Transverse colon (tissue), 4 donors: ENCODE measurements at regions not wholly inside any gene's neighbourhood (a gene's known extent, or its start where the extent isn't known, plus 50 kb on each side); places are given as distances from the start of the nearest gene placed in this dataset.

Source experiments
- DNase-seq: peaks from one replicate; pipeline ENCODE4 v3.0.0-alpha.2; 2019
- H3K27ac ChIP-seq, 4 donors: fragments of 200-600 bp; sonication (generic); 2 replicates each; pipeline ENCODE4 v1.5.1; 2016 to 2018; ENCODE audit warnings: inconsistent platforms in 4 of 4
- H3K27me3 ChIP-seq: fragments of 200-600 bp; sonication (generic); 2 replicates; pipeline ENCODE4 v1.5.1; 2017; ENCODE audit warnings: inconsistent platforms
- H3K36me3 ChIP-seq, 4 donors: fragments of 200-600 bp; sonication (generic); 2 replicates each; pipeline ENCODE4 v1.5.1; 2017 to 2019; ENCODE audit warnings: inconsistent platforms in 4 of 4
- H3K4me1 ChIP-seq, 4 donors: fragments of 200-600 bp; sonication (generic); 2 replicates each; pipeline ENCODE4 v1.5.1; 2017 to 2020; ENCODE audit warnings: inconsistent platforms in 4 of 4
- H3K4me3 ChIP-seq, 4 donors: fragments of 200-600 bp; sonication (generic); 1 replicate in 1 of 4; 2 replicates in 3 of 4; pipeline versions ENCODE4 v1.5.1 to v1.6.1; 2017 to 2019; ENCODE audit warnings: inconsistent platforms in 4 of 4
- H3K9me3 ChIP-seq, 2 donors: fragments of 200-600 bp; sonication (generic); 2 replicates each; pipeline ENCODE4 v1.5.1; 2017 to 2019; ENCODE audit warnings: inconsistent platforms in 2 of 2
- CTCF ChIP-seq, 5 experiments: fragments of 200-600 bp in 3 of 5; fragments of 450-650 bp in 2 of 5; sonication (generic) in 3 of 5; IDR thresholded peaks; 1 replicate in 2 of 5; 2 replicates in 3 of 5; pipeline ENCODE4 v1.5.1; 2016 to 2017; ENCODE audit warnings: antibody characterized with exemption in 5 of 5, inconsistent platforms in 3 of 5, mild to moderate bottlenecking in 2 of 5, moderate library complexity in 1 of 5
- EP300 ChIP-seq: sonication (generic); formaldehyde crosslinking; IDR thresholded peaks from one replicate; pipeline ENCODE4 v1.6.1; 2017; ENCODE audit warnings: antibody characterized with exemption, low read depth
- POLR2A ChIP-seq: fragments of 450-650 bp; IDR thresholded peaks from one replicate; pipeline ENCODE4 v1.6.1; 2016; ENCODE audit warnings: antibody characterized with exemption, mild to moderate bottlenecking, moderate library complexity
- POLR2AphosphoS5 ChIP-seq, 3 donors: sonication (generic); formaldehyde crosslinking; IDR thresholded peaks; one replicate each; pipeline ENCODE4 v1.6.1; 2016; ENCODE audit warnings: antibody characterized with exemption in 3 of 3
- WGBS, 2 donors: methylation state at CpG; one replicate each; pipeline ENCODE4 v1.1.5; 2018; ENCODE audit warnings: low coverage in 1 of 2; 5-methylcytosine and 5-hydroxymethylcytosine counted together
- in situ Hi-C, 4 donors: fragments of 200-750 bp; cut with MboI; loops; one replicate each; pipeline versions ENCODE4 v1.15.0 to v1.15.1; 2017; ENCODE audit warnings: low sequenced_read_pairs in 3 of 4, low pct_ligation_motif_present in 1 of 4, low pct_unique_long_range_greater_than_20kb in 1 of 4
- intact Hi-C: fragments of 100-400 bp; cut with DNase I; formaldehyde crosslinking; loops from one replicate; pipeline ENCODE4 v1.15.1; 2023; ENCODE audit warnings: low total_unique reads

GRCh38 chr11:116084511-116084910 lies 580.3 kb upstream of the CADM1 start:
- intact Hi-C loops (no loop called here), in situ Hi-C loops (no loop called here)
- Histone ChIP-seq H3K9me3 (no peaks in the 10 kb centered on the region), H3K27me3 (peaks cover 9% of the 10 kb centered on the region), H3K4me3 (no peak overlapping the region), H3K36me3 (no peaks in the 10 kb centered on the region), H3K4me1 (no peaks in the 10 kb centered on the region), H3K27ac (no peak overlapping the region)
- WGBS, 2 donors, result 83 to 93% methylated on average over 2 to 6 of the region's 6 CpGs
- no peak for TF ChIP-seq POLR2AphosphoS5 (IDR thresholded peaks at IDR 0.05)
- no peak for TF ChIP-seq EP300
- no peak for TF ChIP-seq POLR2A
- no peak for TF ChIP-seq CTCF (IDR thresholded peaks at IDR 0.05)
- DNase-seq, result no peak

GRCh38 chr11:116082256-116082655 lies 578.0 kb upstream of the CADM1 start:
- Histone ChIP-seq H3K9me3 (no peaks in the 10 kb centered on the region), H3K4me3 (no peak overlapping the region), H3K36me3 (no peaks in the 10 kb centered on the region), H3K27ac (no peak overlapping the region), H3K27me3 (peaks cover 9% of the 10 kb centered on the region), H3K4me1 (no peaks in the 10 kb centered on the region)
- 90 to 100% methylated on average over 1 to 5 of the region's 5 CpGs for WGBS, 2 donors
- DNase-seq, result no peak
- TF ChIP-seq POLR2AphosphoS5 (IDR thresholded peaks at IDR 0.05), result no peak
- TF ChIP-seq EP300, result no peak
- no peak for TF ChIP-seq POLR2A
- TF ChIP-seq CTCF (IDR thresholded peaks at IDR 0.05), result no peak
- intact Hi-C loops (no loop called here), in situ Hi-C loops (no loop called here)

- 97 to 100% methylated on average over 2 of the region's 2 CpGs for WGBS, 2 donors
Measured at GRCh38 chr11:116079580-116079979, 575.4 kb upstream of the CADM1 start.

DNA sequence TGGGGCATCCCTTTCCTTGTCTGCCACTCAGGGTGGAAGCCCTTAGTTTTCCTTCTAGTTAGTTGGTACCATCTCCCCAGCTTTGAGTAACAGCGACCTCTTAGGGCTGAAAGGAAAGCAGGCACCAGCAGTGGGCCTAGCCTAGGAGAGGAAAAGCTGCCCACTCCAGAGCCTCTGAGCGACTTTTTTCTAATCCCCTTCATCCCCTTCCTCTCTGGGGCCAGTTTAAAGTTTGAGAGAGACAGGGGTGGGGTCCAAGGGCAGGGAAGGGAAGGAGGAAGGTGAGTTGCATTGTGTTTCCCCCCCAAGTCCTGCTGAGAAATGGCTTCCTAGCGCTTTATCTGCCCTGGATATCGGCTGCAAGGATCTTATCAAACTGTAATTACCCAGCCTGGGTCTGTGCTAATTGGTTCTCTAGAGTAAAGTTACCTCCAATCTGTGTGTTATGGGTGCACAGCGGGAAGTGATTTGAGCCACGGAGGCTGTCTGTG lies 573.9 kb upstream of the CADM1 start:
- in situ Hi-C loops, result no loop called here
- no peak overlapping the region for H3K27ac ChIP-seq
- intact Hi-C loops, result no loop called here
- 70% methylated on average over 6 of the region's 6 CpGs; no CpG with 5 or more reads in 1 of the 2 donors for WGBS, 2 donors
- H3K36me3 ChIP-seq, result no peaks in the 10 kb centered on the region
- H3K9me3 ChIP-seq, result no peaks in the 10 kb centered on the region
- no peak for DNase-seq
- no peak overlapping the region for H3K4me3 ChIP-seq
- TF ChIP-seq POLR2A (no peak), POLR2AphosphoS5 (IDR thresholded peaks at IDR 0.05) (no peak), EP300 (no peak), CTCF (IDR thresholded peaks at IDR 0.05) (no peak)
- peaks cover 9% of the 10 kb centered on the region for H3K27me3 ChIP-seq
- H3K4me1 ChIP-seq, result no peaks in the 10 kb centered on the region

More at GRCh38 chr11:116079580-116079979, 575.4 kb upstream of the CADM1 start:
- in situ Hi-C loops (no loop called here), intact Hi-C loops (no loop called here)
- TF ChIP-seq POLR2A (no peak), POLR2AphosphoS5 (IDR thresholded peaks at IDR 0.05) (no peak), CTCF (IDR thresholded peaks at IDR 0.05) (no peak), EP300 (no peak)
- Histone ChIP-seq H3K27me3 (peaks cover 9% of the 10 kb centered on the region), H3K27ac (no peak overlapping the region), H3K36me3 (no peaks in the 10 kb centered on the region), H3K4me1 (no peaks in the 10 kb centered on the region), H3K9me3 (no peaks in the 10 kb centered on the region), H3K4me3 (no peak overlapping the region)
- no peak for DNase-seq
